ENCODE measurements at regions not wholly inside any gene's neighbourhood (a gene's known extent, or its start where the extent isn't known, plus 50 kb on each side); places are given as distances from the start of the nearest gene placed in this dataset.

DNA sequence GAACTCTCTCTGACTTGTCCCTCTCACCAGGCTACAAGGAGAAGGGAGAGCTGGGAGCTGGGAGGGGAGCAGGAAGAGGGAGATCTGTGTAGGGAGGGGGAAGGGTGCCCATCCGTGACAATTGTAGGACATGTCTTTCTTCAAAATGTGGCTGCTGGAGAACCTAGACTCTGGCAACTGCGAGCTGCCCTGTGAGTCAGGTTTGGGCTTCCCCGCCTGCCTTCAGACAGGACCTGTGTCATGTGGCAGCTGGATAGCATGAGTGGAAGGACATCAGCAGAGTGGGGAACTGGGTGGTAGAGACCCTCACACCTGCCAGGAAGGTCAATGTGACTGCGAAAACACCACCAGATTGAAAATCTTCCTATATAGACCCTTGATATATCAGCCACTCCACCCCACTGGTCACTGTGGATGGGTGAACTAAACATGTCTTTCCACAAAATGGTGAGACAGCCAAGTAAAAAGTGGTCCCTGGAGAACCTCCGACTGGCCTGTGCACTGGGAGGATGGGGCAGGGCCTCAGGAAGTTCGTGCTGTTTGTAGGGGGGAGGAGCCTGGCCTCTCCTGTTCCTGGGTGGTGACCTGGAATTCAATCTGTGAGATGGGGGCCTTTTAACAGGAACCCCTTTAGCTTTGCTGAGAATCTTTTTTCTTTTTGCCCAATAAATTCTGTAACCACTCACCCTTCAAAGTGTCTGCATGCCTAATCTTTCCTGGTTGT is 62.2 kb upstream of the CAPRIN2 start:
- TF ChIP-seq, protein P1, sequence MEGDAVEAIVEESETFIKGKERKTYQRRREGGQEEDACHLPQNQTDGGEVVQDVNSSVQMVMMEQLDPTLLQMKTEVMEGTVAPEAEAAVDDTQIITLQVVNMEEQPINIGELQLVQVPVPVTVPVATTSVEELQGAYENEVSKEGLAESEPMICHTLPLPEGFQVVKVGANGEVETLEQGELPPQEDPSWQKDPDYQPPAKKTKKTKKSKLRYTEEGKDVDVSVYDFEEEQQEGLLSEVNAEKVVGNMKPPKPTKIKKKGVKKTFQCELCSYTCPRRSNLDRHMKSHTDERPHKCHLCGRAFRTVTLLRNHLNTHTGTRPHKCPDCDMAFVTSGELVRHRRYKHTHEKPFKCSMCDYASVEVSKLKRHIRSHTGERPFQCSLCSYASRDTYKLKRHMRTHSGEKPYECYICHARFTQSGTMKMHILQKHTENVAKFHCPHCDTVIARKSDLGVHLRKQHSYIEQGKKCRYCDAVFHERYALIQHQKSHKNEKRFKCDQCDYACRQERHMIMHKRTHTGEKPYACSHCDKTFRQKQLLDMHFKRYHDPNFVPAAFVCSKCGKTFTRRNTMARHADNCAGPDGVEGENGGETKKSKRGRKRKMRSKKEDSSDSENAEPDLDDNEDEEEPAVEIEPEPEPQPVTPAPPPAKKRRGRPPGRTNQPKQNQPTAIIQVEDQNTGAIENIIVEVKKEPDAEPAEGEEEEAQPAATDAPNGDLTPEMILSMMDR (IDR thresholded peaks at IDR 0.05; ENCODE audit: low read length): no peak
- TF ChIP-seq EZH2 (IDR thresholded peaks at IDR 0.05; ENCODE audit: borderline replicate concordance, low read length): no peak
